Breast epithelium (tissue), 4 donors: ENCODE measurements at regions not wholly inside any gene's neighbourhood (a gene's known extent, or its start where the extent isn't known, plus 50 kb on each side); places are given as distances from the start of the nearest gene placed in this dataset.

Experiments
- DNase-seq, 2 donors: peaks; one replicate each; pipeline ENCODE4 v3.0.0-alpha.2; 2019; ENCODE audit warnings: low spot score in 2 of 2
- H3K27ac ChIP-seq, 2 donors: fragments of 200-600 bp; sonication (generic) in 1 of 2; one replicate each; pipeline ENCODE4 v1.5.1; 2016 to 2019; ENCODE audit warnings: mild to moderate bottlenecking in 1 of 2
- H3K27me3 ChIP-seq, 2 donors: fragments of 200-600 bp; sonication (generic) in 1 of 2; one replicate each; pipeline versions ENCODE4 v1.5.1 to v1.6.0; 2017 to 2019; ENCODE audit warnings: control low read depth in 1 of 2, mild to moderate bottlenecking in 1 of 2
- H3K36me3 ChIP-seq: fragments of 200-600 bp; one replicate; pipeline ENCODE4 v1.5.1; 2019
- H3K4me1 ChIP-seq, 2 donors: fragments of 200-600 bp; sonication (generic); one replicate each; pipeline ENCODE4 v1.5.1; 2016 to 2019; ENCODE audit warnings: control low read depth in 1 of 2
- H3K4me3 ChIP-seq, 3 donors: fragments of 200-600 bp; sonication (generic); 1 replicate in 2 of 3; 2 replicates in 1 of 3; pipeline ENCODE4 v1.5.1; 2016 to 2019; ENCODE audit warnings: mild to moderate bottlenecking in 3 of 3, moderate library complexity in 2 of 3
- H3K9me3 ChIP-seq, 2 donors: fragments of 200-600 bp; sonication (generic) in 1 of 2; one replicate each; pipeline ENCODE4 v1.5.1; 2016 to 2019; ENCODE audit warnings: control low read depth in 1 of 2
- POLR2A ChIP-seq: fragments of 450-650 bp; IDR thresholded peaks from one replicate; pipeline ENCODE4 v1.6.1; 2016; ENCODE audit warnings: antibody characterized with exemption, mild to moderate bottlenecking, moderate library complexity
- POLR2AphosphoS5 ChIP-seq, 3 donors: sonication (generic); formaldehyde crosslinking; IDR thresholded peaks; one replicate each; pipeline ENCODE4 v1.6.1; 2017; ENCODE audit warnings: antibody characterized with exemption in 3 of 3
- intact Hi-C: fragments of 100-400 bp; cut with DNase I; formaldehyde crosslinking; loops from one replicate; pipeline ENCODE4 v1.15.1; 2023; ENCODE audit warnings: low total_unique reads
- TF ChIP-seq, protein P1 (sequence below), 3 donors: fragments of 450-650 bp; IDR thresholded peaks; one replicate each; pipeline ENCODE4 v1.5.1; 2016 to 2017; ENCODE audit warnings: antibody characterized with exemption in 3 of 3, mild to moderate bottlenecking in 3 of 3, moderate library complexity in 3 of 3

DNA sequence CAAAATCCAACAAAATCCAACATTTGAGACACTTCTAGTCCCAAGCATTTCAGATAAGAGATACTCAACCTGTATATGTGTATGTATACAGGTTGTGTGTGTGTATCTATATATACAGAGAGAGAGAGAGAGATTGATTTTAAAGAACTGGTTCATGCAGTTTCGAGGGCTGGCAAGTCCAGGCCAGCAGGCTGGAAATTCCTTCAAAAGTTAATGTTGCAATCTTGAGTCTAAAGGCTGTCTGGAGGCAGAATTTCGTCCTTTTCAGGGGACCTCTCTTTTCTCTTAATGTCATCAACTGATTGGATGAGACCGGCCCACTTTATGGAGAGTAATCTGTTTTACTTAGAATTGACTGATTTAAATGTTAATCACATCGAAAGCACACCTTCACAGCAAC, 199.6 kb upstream of the IL12A start:
- Histone ChIP-seq H3K27ac (peak overlapping the region; percentile 37 to 53), H3K27me3 (no peaks in the 10 kb centered on the region), H3K36me3 (no peaks in the 10 kb centered on the region), H3K4me3 (no peak overlapping the region), H3K9me3 (no peaks in the 10 kb centered on the region), H3K4me1 (peaks cover 0 to 2% of the 10 kb centered on the region in 2 donors)
- DNase-seq: no peak
- intact Hi-C loops: no loop called here
- TF ChIP-seq, protein P1, sequence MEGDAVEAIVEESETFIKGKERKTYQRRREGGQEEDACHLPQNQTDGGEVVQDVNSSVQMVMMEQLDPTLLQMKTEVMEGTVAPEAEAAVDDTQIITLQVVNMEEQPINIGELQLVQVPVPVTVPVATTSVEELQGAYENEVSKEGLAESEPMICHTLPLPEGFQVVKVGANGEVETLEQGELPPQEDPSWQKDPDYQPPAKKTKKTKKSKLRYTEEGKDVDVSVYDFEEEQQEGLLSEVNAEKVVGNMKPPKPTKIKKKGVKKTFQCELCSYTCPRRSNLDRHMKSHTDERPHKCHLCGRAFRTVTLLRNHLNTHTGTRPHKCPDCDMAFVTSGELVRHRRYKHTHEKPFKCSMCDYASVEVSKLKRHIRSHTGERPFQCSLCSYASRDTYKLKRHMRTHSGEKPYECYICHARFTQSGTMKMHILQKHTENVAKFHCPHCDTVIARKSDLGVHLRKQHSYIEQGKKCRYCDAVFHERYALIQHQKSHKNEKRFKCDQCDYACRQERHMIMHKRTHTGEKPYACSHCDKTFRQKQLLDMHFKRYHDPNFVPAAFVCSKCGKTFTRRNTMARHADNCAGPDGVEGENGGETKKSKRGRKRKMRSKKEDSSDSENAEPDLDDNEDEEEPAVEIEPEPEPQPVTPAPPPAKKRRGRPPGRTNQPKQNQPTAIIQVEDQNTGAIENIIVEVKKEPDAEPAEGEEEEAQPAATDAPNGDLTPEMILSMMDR (IDR thresholded peaks at IDR 0.05): no peak
- TF ChIP-seq POLR2A: no peak
- TF ChIP-seq POLR2AphosphoS5 (IDR thresholded peaks at IDR 0.05): no peak

DNA sequence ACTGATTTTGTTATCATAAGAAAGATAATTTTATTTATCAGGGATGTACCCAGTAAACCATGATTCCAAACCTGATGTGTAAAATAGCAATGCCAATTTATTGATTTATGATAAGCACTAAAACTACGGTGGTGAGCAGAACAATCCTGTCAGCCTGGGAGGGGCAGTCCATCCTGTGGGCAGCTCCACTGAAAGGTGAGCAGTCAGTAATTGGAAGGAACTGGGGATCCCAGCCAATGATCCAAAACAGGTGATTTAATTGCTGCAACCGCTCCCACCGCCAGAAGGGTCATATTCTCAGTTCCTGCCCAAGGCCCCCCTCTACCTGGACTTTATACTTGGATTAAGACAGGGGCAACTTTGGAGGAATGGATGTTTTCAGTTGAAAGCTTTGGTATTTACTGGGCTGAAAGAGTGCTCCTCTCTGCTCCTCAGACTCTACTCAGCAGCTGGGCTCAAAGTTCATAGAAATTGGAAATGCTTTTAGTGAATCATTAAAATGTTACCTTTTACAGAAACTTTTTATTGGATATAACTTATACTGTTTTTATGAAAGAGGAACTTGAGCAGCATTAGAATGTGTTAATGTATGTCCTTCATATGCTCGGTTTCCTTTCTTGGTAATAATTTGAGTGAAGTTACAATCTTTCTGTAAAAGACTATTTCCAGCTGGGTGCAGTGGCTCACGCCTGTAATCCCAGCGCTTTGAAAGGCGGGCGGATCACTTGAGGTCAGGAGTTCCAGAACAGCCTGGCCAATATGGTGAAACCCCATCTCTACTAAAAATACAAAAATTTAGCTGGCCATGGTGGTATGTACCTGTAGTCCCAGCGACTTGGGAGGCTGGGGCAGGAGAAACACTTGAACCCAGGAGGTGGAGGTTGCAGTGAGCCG, 198.6 kb upstream of the IL12A start:
- Histone ChIP-seq H3K27me3 (no peaks in the 10 kb centered on the region), H3K36me3 (no peaks in the 10 kb centered on the region), H3K9me3 (no peaks in the 10 kb centered on the region), H3K27ac (peak overlapping the region; percentile 37 to 53), H3K4me3 (no peak overlapping the region), H3K4me1 (peaks cover 0 to 2% of the 10 kb centered on the region in 2 donors)
- no peak for TF ChIP-seq POLR2A
- TF ChIP-seq POLR2AphosphoS5 (IDR thresholded peaks at IDR 0.05): no peak
- TF ChIP-seq, protein P1 (IDR thresholded peaks at IDR 0.05): no peak
- DNase-seq: no peak
- intact Hi-C loops: no loop called here

DNA sequence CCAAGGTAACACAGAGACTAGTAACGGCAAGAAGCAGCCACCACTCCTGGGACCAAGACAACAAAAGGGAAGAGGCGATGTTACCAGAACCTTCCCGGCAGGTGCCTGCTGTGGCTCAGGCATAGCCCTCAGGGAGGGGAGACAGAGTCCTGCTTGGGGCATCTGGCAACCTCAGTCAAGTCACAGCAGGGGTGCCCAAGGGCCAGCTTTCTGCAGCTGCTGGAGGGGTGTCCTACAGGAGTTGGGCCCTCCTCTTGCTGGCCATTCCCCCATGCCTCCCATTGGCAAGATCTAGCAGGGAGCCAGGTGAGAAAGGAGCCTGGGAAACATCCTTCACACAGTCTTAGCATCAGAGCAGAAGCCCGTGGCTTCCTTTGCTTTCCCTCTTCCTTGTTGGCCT, 197.3 kb upstream of the IL12A start:
- H3K4me1 ChIP-seq: peaks cover 0 to 2% of the 10 kb centered on the region in 2 donors
- DNase-seq: no peak
- no peak overlapping the region for H3K4me3 ChIP-seq
- H3K9me3 ChIP-seq: no peaks in the 10 kb centered on the region
- H3K27me3 ChIP-seq: no peaks in the 10 kb centered on the region
- no peak overlapping the region for H3K27ac ChIP-seq
- intact Hi-C loops: no loop called here
- H3K36me3 ChIP-seq: no peaks in the 10 kb centered on the region
- TF ChIP-seq, protein P1 (IDR thresholded peaks at IDR 0.05): no peak
- TF ChIP-seq POLR2A (no peak), POLR2AphosphoS5 (IDR thresholded peaks at IDR 0.05) (no peak)

DNA sequence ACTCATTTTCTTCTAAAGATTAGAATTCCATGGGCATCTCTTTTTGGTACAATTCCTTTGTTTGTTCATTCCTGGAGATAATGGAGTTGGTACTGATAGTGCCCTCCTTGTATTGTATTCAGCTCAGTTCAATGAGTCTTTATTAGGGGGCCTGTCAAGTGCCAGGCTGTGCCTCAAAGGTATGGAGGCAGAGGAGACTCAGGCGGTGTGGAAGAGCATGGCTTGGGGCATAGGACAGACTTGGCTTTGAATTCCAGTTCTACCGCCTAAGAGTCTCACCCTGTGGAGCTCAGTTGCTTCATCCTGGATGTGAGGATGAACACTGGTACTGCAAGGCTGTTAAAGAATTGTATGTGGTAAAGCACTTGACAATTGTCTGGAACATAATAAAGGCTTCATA, 196.6 kb upstream of the IL12A start:
- Histone ChIP-seq H3K36me3 (no peaks in the 10 kb centered on the region), H3K9me3 (no peaks in the 10 kb centered on the region), H3K27me3 (no peaks in the 10 kb centered on the region), H3K4me1 (peaks cover 0 to 2% of the 10 kb centered on the region in 2 donors), H3K4me3 (no peak overlapping the region), H3K27ac (peak overlapping the region in 1 of 2 donors; percentile 9)
- TF ChIP-seq POLR2AphosphoS5 (IDR thresholded peaks at IDR 0.05): no peak
- no peak for TF ChIP-seq POLR2A
- TF ChIP-seq, protein P1 (IDR thresholded peaks at IDR 0.05): no peak
- DNase-seq: no peak
- intact Hi-C loops: no loop called here

DNA sequence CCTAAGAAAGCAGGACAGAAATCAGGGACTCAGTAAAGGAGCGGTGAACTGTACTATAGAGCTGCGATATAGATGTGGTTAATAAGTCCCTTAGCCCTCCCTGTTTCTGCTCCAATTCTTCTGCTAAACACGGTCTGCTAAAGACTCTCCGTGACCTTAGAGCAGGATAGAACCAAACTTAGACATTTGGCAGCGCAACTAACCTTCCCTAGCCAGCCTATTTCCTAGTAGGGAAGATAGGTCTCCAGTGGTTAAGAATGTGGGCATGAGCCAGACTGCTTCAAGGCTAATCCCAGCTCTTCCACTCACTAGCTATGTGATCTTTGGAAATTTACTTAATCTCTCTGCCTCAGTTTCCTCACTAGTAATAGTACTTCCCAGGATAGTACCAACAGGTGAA, 193.6 kb upstream of the IL12A start:
- Histone ChIP-seq H3K27me3 (no peaks in the 10 kb centered on the region), H3K4me1 (no peaks in the 10 kb centered on the region), H3K27ac (peak overlapping the region; percentile 48 to 68), H3K36me3 (no peaks in the 10 kb centered on the region), H3K9me3 (no peaks in the 10 kb centered on the region), H3K4me3 (no peak overlapping the region)
- DNase-seq: no peak
- intact Hi-C loops: no loop called here
- TF ChIP-seq POLR2A (no peak), POLR2AphosphoS5 (IDR thresholded peaks at IDR 0.05) (no peak)
- TF ChIP-seq, protein P1 (IDR thresholded peaks at IDR 0.05): no peak
